OCI-LY1 (cell line): ENCODE measurements at regions not wholly inside any gene's neighbourhood (a gene's known extent, or its start where the extent isn't known, plus 50 kb on each side); places are given as distances from the start of the nearest gene placed in this dataset.

ENCODE experiments used
- H2AFZ ChIP-seq: fragments of 200-600 bp; sonication (generic), shearing (Covaris generic); 2 replicates; pipeline ENCODE4 v1.6.0; 2014; ENCODE audit warnings: antibody characterized with exemption, mild to moderate bottlenecking, low read length
- H3F3A ChIP-seq: fragments of 200-600 bp; sonication (generic), shearing (Covaris generic); 2 replicates; pipeline ENCODE4 v1.6.0; 2014; ENCODE audit warnings: mild to moderate bottlenecking, antibody characterized with exemption, low read length, moderate library complexity; ENCODE audit not compliant: insufficient read depth
- H3K27ac ChIP-seq: fragments of 200-600 bp; sonication (generic); 2 replicates; pipeline ENCODE4 v1.5.1; 2014; ENCODE audit warnings: low read length, mixed run types, mild to moderate bottlenecking, low read depth; ENCODE audit not compliant: poor library complexity, severe bottlenecking
- H3K27me3 ChIP-seq: fragments of 200-600 bp; sonication (generic); 2 replicates; pipeline ENCODE4 v1.6.0; 2014; ENCODE audit warnings: antibody characterized with exemption, mild to moderate bottlenecking, low read length, moderate library complexity; ENCODE audit not compliant: insufficient read depth
- H3K36me3 ChIP-seq: fragments of 200-600 bp; sonication (generic); 2 replicates; pipeline ENCODE4 v1.6.1; 2014; ENCODE audit warnings: mild to moderate bottlenecking, antibody characterized with exemption, low read length, moderate library complexity, mixed read lengths; ENCODE audit not compliant: insufficient read depth
- H3K4me1 ChIP-seq: fragments of 200-600 bp; sonication (generic); 2 replicates; pipeline ENCODE4 v1.5.1; 2014; ENCODE audit warnings: mild to moderate bottlenecking, low read length, moderate library complexity; ENCODE audit not compliant: insufficient read depth, severe bottlenecking
- H3K4me2 ChIP-seq: fragments of 200-600 bp; sonication (generic), shearing (Covaris generic); 2 replicates; pipeline ENCODE4 v1.6.1; 2014; ENCODE audit warnings: low read length
- H3K4me3 ChIP-seq: fragments of 200-600 bp; sonication (generic); 2 replicates; pipeline ENCODE4 v1.5.1; 2014; ENCODE audit warnings: low read length, low read depth, mild to moderate bottlenecking, mixed read lengths; ENCODE audit not compliant: poor library complexity, severe bottlenecking
- H3K79me2 ChIP-seq: fragments of 200-600 bp; shearing (Covaris generic); 2 replicates; pipeline ENCODE4 v1.6.1; 2016; ENCODE audit warnings: mixed run types, low read length, mixed read lengths; ENCODE audit not compliant: insufficient read depth
- H3K9ac ChIP-seq: fragments of 200-600 bp; sonication (generic), shearing (Covaris generic); 2 replicates; pipeline ENCODE4 v1.6.1; 2014; ENCODE audit warnings: mild to moderate bottlenecking, low read length, mixed read lengths
- H3K9me2 ChIP-seq: fragments of 200-600 bp; sonication (generic), shearing (Covaris generic); 2 replicates; pipeline ENCODE4 v1.6.1; 2014; ENCODE audit warnings: low read depth, mild to moderate bottlenecking, low read length, mixed read lengths
- H3K9me3 ChIP-seq: fragments of 200-600 bp; shearing (Covaris generic); 2 replicates; pipeline ENCODE4 v1.6.1; 2014; ENCODE audit warnings: low read length, mixed read lengths
- H4K20me1 ChIP-seq: fragments of 200-600 bp; sonication (generic), shearing (Covaris generic); 2 replicates; pipeline ENCODE4 v1.6.0; 2016; ENCODE audit warnings: mild to moderate bottlenecking, low read length; ENCODE audit not compliant: insufficient read depth
- EZH2 ChIP-seq: fragments of 200-600 bp; sonication (generic), shearing (Covaris generic); IDR thresholded peaks from 2 replicates; pipeline ENCODE4 v1.8.0; 2017; ENCODE audit warnings: borderline replicate concordance, mixed run types, mild to moderate bottlenecking, antibody characterized with exemption, low read length, moderate library complexity, mixed read lengths
- TF ChIP-seq, protein P1 (sequence below): fragments of 200-600 bp; sonication (generic), shearing (Covaris generic); IDR thresholded peaks from 2 replicates; pipeline ENCODE4 v1.5.1; 2017; ENCODE audit warnings: mild to moderate bottlenecking, antibody characterized with exemption, low read length, moderate library complexity, mixed read lengths

DNA sequence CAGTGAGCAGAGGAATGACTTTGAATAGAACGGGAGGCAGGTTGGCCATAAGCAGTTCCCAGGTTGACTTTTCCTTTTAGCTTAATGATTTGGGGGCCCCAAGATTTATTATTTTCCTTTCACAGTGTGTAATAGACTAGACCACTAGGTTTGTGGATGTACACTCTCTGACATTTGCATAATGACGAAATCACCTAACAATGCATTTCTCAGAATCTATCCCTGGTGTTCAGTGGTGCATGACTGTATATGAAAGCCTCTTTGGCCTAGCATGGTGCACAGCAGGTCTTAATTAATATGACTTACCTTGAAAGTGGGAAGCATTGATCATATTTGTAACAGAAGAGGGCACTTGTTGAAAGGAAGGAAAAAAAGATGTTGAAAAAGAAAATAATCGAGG is 761.9 kb downstream of the TYW1 start:
- Histone ChIP-seq H3K27me3 (no peaks in the 10 kb centered on the region), H3K4me1 (no peaks in the 10 kb centered on the region), H3K27ac (no peak overlapping the region), H3K79me2 (no peaks in the 10 kb centered on the region), H3F3A (no peaks in the 10 kb centered on the region), H4K20me1 (no peaks in the 10 kb centered on the region), H3K4me3 (no peak overlapping the region), H3K4me2 (no peak overlapping the region), H3K9ac (no peak overlapping the region), H3K9me3 (no peaks in the 10 kb centered on the region), H2AFZ (no peak overlapping the region), H3K36me3 (no peaks in the 10 kb centered on the region), H3K9me2 (no peaks in the 10 kb centered on the region)
- no peak for TF ChIP-seq EZH2

DNA sequence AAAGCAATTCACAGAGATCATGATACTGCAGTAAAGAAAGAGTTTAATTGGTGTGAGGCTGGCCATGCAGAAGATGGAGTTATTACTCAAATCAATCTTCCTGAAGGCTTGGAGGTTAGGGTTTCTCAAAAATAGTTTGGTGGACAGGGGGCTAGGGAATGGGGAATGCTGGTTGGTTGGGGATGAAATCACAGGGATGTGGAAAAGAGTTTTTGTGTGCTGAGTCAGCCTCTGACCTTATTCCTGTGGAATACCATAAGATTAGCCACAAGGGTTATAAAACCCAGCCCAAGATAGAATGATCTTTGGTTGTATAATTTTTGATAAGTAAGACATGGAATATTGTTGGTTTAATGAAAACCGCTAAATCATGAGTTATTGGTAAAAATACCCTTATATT is 764.3 kb downstream of the TYW1 start:
- Histone ChIP-seq H2AFZ (no peak overlapping the region), H3K4me3 (no peak overlapping the region), H3K4me2 (no peak overlapping the region), H4K20me1 (no peaks in the 10 kb centered on the region), H3K4me1 (no peaks in the 10 kb centered on the region), H3K79me2 (no peaks in the 10 kb centered on the region), H3K27ac (no peak overlapping the region), H3F3A (no peaks in the 10 kb centered on the region), H3K9ac (no peak overlapping the region), H3K27me3 (no peaks in the 10 kb centered on the region), H3K9me3 (no peaks in the 10 kb centered on the region), H3K36me3 (no peaks in the 10 kb centered on the region), H3K9me2 (no peaks in the 10 kb centered on the region)
- TF ChIP-seq, protein P1, sequence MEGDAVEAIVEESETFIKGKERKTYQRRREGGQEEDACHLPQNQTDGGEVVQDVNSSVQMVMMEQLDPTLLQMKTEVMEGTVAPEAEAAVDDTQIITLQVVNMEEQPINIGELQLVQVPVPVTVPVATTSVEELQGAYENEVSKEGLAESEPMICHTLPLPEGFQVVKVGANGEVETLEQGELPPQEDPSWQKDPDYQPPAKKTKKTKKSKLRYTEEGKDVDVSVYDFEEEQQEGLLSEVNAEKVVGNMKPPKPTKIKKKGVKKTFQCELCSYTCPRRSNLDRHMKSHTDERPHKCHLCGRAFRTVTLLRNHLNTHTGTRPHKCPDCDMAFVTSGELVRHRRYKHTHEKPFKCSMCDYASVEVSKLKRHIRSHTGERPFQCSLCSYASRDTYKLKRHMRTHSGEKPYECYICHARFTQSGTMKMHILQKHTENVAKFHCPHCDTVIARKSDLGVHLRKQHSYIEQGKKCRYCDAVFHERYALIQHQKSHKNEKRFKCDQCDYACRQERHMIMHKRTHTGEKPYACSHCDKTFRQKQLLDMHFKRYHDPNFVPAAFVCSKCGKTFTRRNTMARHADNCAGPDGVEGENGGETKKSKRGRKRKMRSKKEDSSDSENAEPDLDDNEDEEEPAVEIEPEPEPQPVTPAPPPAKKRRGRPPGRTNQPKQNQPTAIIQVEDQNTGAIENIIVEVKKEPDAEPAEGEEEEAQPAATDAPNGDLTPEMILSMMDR: no peak
- TF ChIP-seq EZH2: no peak

DNA sequence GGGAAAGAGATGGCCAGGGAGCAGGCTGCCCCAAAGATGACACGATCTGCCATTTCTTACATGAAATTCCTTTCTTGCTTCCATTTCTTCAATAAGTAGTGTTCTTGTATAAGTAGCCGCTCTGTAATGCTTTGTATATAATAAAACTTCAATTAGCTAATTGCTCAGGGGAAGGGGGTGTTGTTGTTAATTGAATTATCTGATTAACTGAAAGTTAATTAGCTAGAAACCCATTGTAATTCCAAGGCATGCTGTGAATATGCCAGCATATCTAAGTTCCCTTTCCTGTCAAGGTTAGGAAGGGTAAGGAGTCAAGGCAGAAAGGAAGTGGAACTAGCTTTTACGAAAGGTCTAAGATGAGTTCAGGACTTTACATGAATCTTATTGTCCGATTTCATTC is 765.9 kb downstream of the TYW1 start:
- H3K4me2 ChIP-seq: no peak overlapping the region
- no peaks in the 10 kb centered on the region for H3F3A ChIP-seq
- H3K36me3 ChIP-seq: no peaks in the 10 kb centered on the region
- H3K9me3 ChIP-seq: no peaks in the 10 kb centered on the region
- H3K27me3 ChIP-seq: no peaks in the 10 kb centered on the region
- no peaks in the 10 kb centered on the region for H4K20me1 ChIP-seq
- H2AFZ ChIP-seq: no peak overlapping the region
- H3K4me3 ChIP-seq: no peak overlapping the region
- TF ChIP-seq EZH2: no peak
- TF ChIP-seq, protein P1: no peak
- H3K27ac ChIP-seq: no peak overlapping the region
- no peaks in the 10 kb centered on the region for H3K9me2 ChIP-seq
- no peak overlapping the region for H3K9ac ChIP-seq
- no peaks in the 10 kb centered on the region for H3K4me1 ChIP-seq
- no peaks in the 10 kb centered on the region for H3K79me2 ChIP-seq

DNA sequence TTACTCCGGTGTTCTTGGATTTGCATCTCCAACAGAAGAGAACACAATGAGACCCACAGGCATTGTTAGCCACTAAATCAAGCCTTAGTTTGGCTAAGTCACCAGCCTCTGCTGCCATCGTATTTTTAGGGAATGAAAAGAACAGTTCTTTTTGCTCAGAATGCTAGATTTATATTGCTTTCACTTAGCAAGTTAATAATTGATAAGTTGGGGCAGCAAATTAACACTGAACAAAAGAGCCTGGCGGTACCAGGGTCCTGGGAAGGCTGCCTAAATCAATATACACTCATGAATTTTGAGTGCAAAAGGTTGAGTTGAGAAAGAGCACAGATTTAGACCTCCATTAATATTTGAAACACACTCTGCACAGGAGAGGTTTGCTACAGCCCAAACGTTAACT is 767.7 kb downstream of the TYW1 start:
- Histone ChIP-seq H3K4me1 (no peaks in the 10 kb centered on the region), H3K4me3 (no peak overlapping the region), H4K20me1 (no peaks in the 10 kb centered on the region), H3K27me3 (no peaks in the 10 kb centered on the region), H3K4me2 (no peak overlapping the region), H3F3A (no peaks in the 10 kb centered on the region), H3K36me3 (no peaks in the 10 kb centered on the region), H3K9me2 (no peaks in the 10 kb centered on the region), H3K9ac (no peak overlapping the region), H3K9me3 (no peaks in the 10 kb centered on the region), H3K79me2 (no peaks in the 10 kb centered on the region), H2AFZ (no peak overlapping the region), H3K27ac (no peak overlapping the region)
- TF ChIP-seq, protein P1: no peak
- TF ChIP-seq EZH2: no peak
